ENCODE measurements at regions not wholly inside any gene's neighbourhood (a gene's known extent, or its start where the extent isn't known, plus 50 kb on each side); places are given as distances from the start of the nearest gene placed in this dataset.

DNA sequence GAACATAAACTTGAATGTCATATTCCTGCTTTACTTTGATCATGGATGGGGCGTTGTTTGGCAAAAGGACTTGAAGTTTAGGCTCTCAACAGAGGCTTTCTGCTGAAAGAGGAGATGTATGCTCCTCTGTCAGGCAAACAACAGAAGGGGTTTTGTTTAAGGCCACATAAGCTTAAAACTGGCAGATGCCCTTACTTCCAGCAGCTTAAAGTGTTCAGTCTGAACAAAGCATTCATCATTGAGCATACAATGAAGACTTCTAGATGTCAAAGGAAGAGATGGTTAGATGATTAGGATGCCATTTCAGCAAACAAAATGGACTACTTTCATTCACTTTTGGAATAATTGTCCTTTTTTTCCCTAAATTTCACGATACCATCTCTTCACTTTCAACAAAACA is 484.5 kb downstream of the SLITRK6 start:
- no TSS peak for BruUV-seq (replicated peaks)
- no peak overlapping the region for H3K27ac Mint-ChIP-seq (ENCODE audit: unreplicated experiment)
- no peaks in the 10 kb centered on the region for H3K9me3 ChIP-seq
- H3K9me3 Mint-ChIP-seq (ENCODE audit: unreplicated experiment), result no peaks in the 10 kb centered on the region
- no peaks in the 10 kb centered on the region for H3K36me3 Mint-ChIP-seq (ENCODE audit: insufficient read depth, unreplicated experiment)
- peaks cover 10% of the 10 kb centered on the region for H3K4me1 Mint-ChIP-seq (ENCODE audit: low read depth, unreplicated experiment)
- ChIA-PET POLR2A (no interaction called here), CTCF (no interaction called here)
- H3K27me3 ChIP-seq (replicated peaks; ENCODE audit: control insufficient read depth, insufficient read depth, low read length), result no peaks in the 10 kb centered on the region
- intact Hi-C loops (cut with micrococcal nuclease; ENCODE audit: unreplicated experiment), result no loop called here
- TF ChIP-seq, protein P1, sequence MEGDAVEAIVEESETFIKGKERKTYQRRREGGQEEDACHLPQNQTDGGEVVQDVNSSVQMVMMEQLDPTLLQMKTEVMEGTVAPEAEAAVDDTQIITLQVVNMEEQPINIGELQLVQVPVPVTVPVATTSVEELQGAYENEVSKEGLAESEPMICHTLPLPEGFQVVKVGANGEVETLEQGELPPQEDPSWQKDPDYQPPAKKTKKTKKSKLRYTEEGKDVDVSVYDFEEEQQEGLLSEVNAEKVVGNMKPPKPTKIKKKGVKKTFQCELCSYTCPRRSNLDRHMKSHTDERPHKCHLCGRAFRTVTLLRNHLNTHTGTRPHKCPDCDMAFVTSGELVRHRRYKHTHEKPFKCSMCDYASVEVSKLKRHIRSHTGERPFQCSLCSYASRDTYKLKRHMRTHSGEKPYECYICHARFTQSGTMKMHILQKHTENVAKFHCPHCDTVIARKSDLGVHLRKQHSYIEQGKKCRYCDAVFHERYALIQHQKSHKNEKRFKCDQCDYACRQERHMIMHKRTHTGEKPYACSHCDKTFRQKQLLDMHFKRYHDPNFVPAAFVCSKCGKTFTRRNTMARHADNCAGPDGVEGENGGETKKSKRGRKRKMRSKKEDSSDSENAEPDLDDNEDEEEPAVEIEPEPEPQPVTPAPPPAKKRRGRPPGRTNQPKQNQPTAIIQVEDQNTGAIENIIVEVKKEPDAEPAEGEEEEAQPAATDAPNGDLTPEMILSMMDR (IDR thresholded peaks at IDR 0.05; ENCODE audit: insufficient read depth in 1 of 2, low read depth in 1 of 2, low read length in 1 of 2, severe bottlenecking in 1 of 2, unreplicated experiment in 1 of 2), result no peak
- no peak overlapping the region for H3K4me3 ChIP-seq (ENCODE audit: low read depth, low read length)
- DNase-seq, result no peak
- H3K36me3 ChIP-seq (ENCODE audit: control insufficient read depth, insufficient read depth, low read length), result no peaks in the 10 kb centered on the region
- H3K4me1 ChIP-seq, result no peaks in the 10 kb centered on the region
- no peaks in the 10 kb centered on the region for H3K27me3 Mint-ChIP-seq (ENCODE audit: insufficient read depth, unreplicated experiment)
- no peak overlapping the region for H3K4me3 Mint-ChIP-seq (ENCODE audit: unreplicated experiment)

DNA sequence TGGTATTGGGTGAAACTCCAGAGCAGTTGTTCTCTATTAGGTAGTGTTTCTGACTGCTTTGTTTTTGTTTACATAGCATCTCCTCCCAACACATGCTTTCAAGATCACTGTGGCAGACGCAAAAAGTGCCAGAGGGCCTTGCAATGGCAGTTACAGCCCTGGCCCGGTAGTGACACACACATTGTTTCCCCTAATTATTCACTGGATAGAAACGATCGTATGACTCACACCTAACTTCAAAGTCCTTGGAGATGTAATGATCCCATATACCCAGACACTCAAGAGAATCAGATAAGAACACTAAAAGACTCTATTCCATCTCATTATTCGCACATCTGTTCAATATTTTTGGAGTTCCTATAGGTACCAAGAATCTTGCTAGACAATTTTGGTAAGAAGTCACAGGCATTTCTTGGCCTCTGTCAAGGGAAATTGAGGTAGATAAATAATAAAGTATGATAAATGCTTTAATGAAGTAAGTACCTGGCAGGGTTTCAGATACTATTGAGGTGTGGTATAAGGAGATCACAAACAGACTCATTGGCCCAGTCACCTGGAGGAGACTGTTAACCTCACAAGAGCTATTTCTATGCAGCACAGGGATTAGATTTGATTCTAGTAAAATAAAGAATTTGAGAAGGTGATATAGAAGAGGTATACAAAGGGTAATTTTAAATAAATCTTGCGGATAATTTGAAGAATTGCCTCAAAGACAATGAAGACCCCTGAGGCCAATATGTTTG is 485.3 kb downstream of the SLITRK6 start:
- BruUV-seq (replicated peaks), result no TSS peak
- no peaks in the 10 kb centered on the region for H3K36me3 ChIP-seq (ENCODE audit: control insufficient read depth, insufficient read depth, low read length)
- intact Hi-C loops (cut with micrococcal nuclease; ENCODE audit: unreplicated experiment), result no loop called here
- H3K9me3 ChIP-seq, result no peaks in the 10 kb centered on the region
- H3K27me3 Mint-ChIP-seq (ENCODE audit: insufficient read depth, unreplicated experiment), result no peaks in the 10 kb centered on the region
- TF ChIP-seq, protein P1 (IDR thresholded peaks at IDR 0.05; ENCODE audit: insufficient read depth in 1 of 2, low read depth in 1 of 2, low read length in 1 of 2, severe bottlenecking in 1 of 2, unreplicated experiment in 1 of 2), result no peak
- H3K9me3 Mint-ChIP-seq (ENCODE audit: unreplicated experiment), result no peaks in the 10 kb centered on the region
- H3K27ac Mint-ChIP-seq (ENCODE audit: unreplicated experiment), result no peak overlapping the region
- H3K27me3 ChIP-seq (replicated peaks; ENCODE audit: control insufficient read depth, insufficient read depth, low read length), result no peaks in the 10 kb centered on the region
- DNase-seq, result peak in 1 of 2 experiments; percentile 40
- ChIA-PET POLR2A (no interaction called here), CTCF (no interaction called here)
- H3K4me1 ChIP-seq, result no peaks in the 10 kb centered on the region
- no peak overlapping the region for H3K4me3 Mint-ChIP-seq (ENCODE audit: unreplicated experiment)
- H3K36me3 Mint-ChIP-seq (ENCODE audit: insufficient read depth, unreplicated experiment), result no peaks in the 10 kb centered on the region
- peaks cover 10% of the 10 kb centered on the region for H3K4me1 Mint-ChIP-seq (ENCODE audit: low read depth, unreplicated experiment)
- H3K4me3 ChIP-seq (ENCODE audit: low read depth, low read length), result no peak overlapping the region

DNA sequence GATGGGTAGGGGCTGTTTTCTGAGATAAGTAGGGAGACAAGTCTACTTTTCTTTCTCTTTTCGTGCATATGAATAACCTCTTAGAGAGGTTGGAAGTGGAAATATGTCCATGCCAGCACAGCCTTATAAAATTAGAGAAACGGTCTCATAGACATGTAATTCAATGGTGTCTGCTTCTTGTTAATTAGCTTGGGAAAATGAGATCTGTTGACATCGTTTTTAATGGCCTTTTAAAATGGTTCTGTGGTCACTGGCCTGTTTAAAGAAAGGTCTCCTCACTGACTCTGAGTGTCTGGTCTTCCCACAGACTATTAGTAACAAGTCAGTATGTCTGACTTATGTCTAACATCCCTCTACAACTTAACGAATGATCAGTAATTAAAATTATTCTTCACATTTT is 487.1 kb downstream of the SLITRK6 start:
- Mint-ChIP-seq H3K9me3 (ENCODE audit: unreplicated experiment) (no peaks in the 10 kb centered on the region), H3K4me1 (ENCODE audit: low read depth, unreplicated experiment) (peaks cover 10% of the 10 kb centered on the region), H3K36me3 (ENCODE audit: insufficient read depth, unreplicated experiment) (no peaks in the 10 kb centered on the region), H3K4me3 (ENCODE audit: unreplicated experiment) (no peak overlapping the region), H3K27ac (ENCODE audit: unreplicated experiment) (no peak overlapping the region), H3K27me3 (ENCODE audit: insufficient read depth, unreplicated experiment) (no peaks in the 10 kb centered on the region)
- intact Hi-C loops (cut with micrococcal nuclease; ENCODE audit: unreplicated experiment), result no loop called here
- POLR2A ChIA-PET, result no interaction called here
- CTCF ChIA-PET, result no interaction called here
- no peaks in the 10 kb centered on the region for H3K4me1 ChIP-seq
- H3K4me3 ChIP-seq (ENCODE audit: low read depth, low read length), result no peak overlapping the region
- no peak for DNase-seq
- no peaks in the 10 kb centered on the region for H3K9me3 ChIP-seq
- TF ChIP-seq, protein P1 (IDR thresholded peaks at IDR 0.05; ENCODE audit: insufficient read depth in 1 of 2, low read depth in 1 of 2, low read length in 1 of 2, severe bottlenecking in 1 of 2, unreplicated experiment in 1 of 2), result no peak
- H3K36me3 ChIP-seq (ENCODE audit: control insufficient read depth, insufficient read depth, low read length), result no peaks in the 10 kb centered on the region
- no TSS peak for BruUV-seq (replicated peaks)
- H3K27me3 ChIP-seq (replicated peaks; ENCODE audit: control insufficient read depth, insufficient read depth, low read length), result no peaks in the 10 kb centered on the region

Measured in Caco-2 (cell line).